ENCODE measurements at regions not wholly inside any gene's neighbourhood (a gene's known extent, or its start where the extent isn't known, plus 50 kb on each side); places are given as distances from the start of the nearest gene placed in this dataset.
A peak's percentile ranks its signal among the peaks of the same experiment; 100 is the strongest.

DNA sequence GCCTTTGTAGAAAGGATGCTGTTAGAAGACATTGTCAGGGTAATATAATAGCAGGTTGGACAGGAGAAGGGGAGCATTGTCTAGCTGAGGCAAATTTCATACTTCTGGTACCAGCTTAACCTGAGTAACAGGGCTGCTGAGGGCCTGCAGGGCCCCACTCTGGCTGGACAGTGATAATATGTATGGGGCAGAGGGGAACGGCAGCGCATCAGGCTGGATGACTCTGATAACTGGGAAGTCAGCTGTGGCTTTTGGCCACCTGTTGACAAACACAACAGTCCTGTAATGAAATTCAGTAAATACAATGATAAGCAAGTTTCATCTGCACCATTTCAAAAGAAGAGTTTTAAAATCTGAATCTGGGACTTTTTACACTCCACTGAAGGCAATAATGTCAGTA, 259.9 kb upstream of the CNR1 start:
- TF ChIP-seq CTCF (IDR thresholded peaks at IDR 0.05), result no peak

GRCh38 chr6:88422831-88423230, 256.7 kb upstream of the CNR1 start:
- TF ChIP-seq CTCF (IDR thresholded peaks at IDR 0.05), result peak; percentile 27; the same call in 1 of the 2 replicates

DNA sequence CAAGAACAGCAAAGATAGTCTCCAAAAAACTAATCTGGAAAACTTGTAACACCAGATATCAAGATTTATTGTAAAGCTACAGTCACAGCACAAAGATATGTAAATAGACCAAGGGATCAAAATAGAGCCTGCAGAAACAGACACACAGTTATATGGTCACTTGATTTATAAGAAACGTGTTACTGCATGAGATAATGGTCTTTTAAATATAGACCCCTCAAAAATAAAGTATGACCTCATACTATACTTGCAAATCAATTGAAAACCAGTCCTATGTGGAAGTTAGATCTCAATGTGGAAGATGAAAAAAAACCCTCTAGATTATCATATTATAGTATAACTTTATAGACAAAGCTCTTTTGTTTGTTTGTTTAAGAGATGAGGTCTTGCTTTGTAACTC, 247.3 kb upstream of the CNR1 start:
- no peak for TF ChIP-seq CTCF (IDR thresholded peaks at IDR 0.05)

- no peak for TF ChIP-seq CTCF (IDR thresholded peaks at IDR 0.05)
These were observed 237.3 kb upstream of the CNR1 start for GRCh38 chr6:88403486-88403885.

DNA sequence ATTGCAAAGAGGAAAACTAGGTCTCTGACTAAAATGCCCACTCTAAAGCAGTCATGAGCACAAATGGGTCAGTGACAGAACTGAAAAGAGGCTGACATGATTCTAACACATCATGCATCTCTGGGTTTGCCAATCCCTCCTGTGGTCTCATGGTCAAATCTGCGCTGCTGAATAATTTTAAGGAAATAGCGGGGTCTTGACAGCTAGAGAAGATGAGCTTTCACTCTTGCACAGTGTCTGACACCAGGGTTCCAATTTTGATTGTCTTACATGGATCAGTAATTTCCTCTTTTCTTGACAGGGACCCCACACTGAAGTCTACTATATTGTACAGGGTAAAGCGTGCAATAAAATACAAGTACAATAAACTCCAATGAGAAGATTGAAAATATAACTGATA, 236.8 kb upstream of the CNR1 start:
- TF ChIP-seq CTCF (IDR thresholded peaks at IDR 0.05), result no peak

DNA sequence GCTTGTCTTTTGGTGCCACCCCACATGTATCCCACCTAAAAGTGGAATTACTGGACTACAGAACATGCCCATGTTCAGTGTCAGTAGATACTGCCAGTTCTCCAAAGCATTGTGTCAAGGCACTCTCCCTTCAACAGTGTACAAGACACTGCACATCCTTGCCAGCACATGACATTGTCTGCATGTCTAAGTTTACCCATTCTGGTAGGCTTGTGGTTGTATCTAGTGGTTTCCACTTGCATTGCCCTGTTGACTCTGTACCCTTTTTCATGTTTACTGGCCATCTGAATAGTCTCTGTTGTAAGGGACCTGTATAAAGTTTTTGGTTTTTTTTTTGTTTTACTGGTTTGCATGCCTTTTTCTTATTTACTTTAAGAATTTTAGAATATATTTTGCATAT, 222.4 kb upstream of the CNR1 start:
- no peak for TF ChIP-seq CTCF (IDR thresholded peaks at IDR 0.05)

- TF ChIP-seq CTCF (IDR thresholded peaks at IDR 0.05), result no peak
These were observed 220.0 kb upstream of the CNR1 start for GRCh38 chr6:88386167-88386566.

DNA sequence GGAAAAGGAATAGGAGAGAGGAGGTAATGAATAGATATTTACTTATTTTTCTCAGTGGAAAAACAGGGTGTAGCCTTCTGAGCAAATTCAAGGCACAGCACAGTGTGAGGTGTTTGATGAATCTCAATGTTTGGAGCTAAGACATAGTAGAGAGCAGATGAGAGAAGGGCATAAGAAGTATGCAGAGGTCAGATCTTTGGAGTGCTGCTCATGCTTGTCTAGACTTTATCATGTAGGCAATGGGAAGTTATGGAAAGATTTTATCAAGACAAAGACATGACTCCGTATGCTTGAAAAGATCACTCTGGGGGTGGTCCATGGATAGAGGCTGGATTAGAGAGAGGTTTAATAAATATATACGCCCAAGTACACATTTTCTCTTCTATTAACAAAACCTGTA, 217.0 kb upstream of the CNR1 start:
- TF ChIP-seq CTCF (IDR thresholded peaks at IDR 0.05), result no peak
